OCI-LY1 (cell line): ENCODE measurements at regions not wholly inside any gene's neighbourhood (a gene's known extent, or its start where the extent isn't known, plus 50 kb on each side); places are given as distances from the start of the nearest gene placed in this dataset.

Source experiments
- H2AFZ ChIP-seq: fragments of 200-600 bp; sonication (generic), shearing (Covaris generic); 2 replicates; pipeline ENCODE4 v1.6.0; 2014; ENCODE audit warnings: antibody characterized with exemption, mild to moderate bottlenecking, low read length
- H3F3A ChIP-seq: fragments of 200-600 bp; sonication (generic), shearing (Covaris generic); 2 replicates; pipeline ENCODE4 v1.6.0; 2014; ENCODE audit warnings: mild to moderate bottlenecking, antibody characterized with exemption, low read length, moderate library complexity; ENCODE audit not compliant: insufficient read depth
- H3K27ac ChIP-seq: fragments of 200-600 bp; sonication (generic); 2 replicates; pipeline ENCODE4 v1.5.1; 2014; ENCODE audit warnings: low read length, mixed run types, mild to moderate bottlenecking, low read depth; ENCODE audit not compliant: poor library complexity, severe bottlenecking
- H3K27me3 ChIP-seq: fragments of 200-600 bp; sonication (generic); 2 replicates; pipeline ENCODE4 v1.6.0; 2014; ENCODE audit warnings: antibody characterized with exemption, mild to moderate bottlenecking, low read length, moderate library complexity; ENCODE audit not compliant: insufficient read depth
- H3K36me3 ChIP-seq: fragments of 200-600 bp; sonication (generic); 2 replicates; pipeline ENCODE4 v1.6.1; 2014; ENCODE audit warnings: mild to moderate bottlenecking, antibody characterized with exemption, low read length, moderate library complexity, mixed read lengths; ENCODE audit not compliant: insufficient read depth
- H3K4me1 ChIP-seq: fragments of 200-600 bp; sonication (generic); 2 replicates; pipeline ENCODE4 v1.5.1; 2014; ENCODE audit warnings: mild to moderate bottlenecking, low read length, moderate library complexity; ENCODE audit not compliant: insufficient read depth, severe bottlenecking
- H3K4me2 ChIP-seq: fragments of 200-600 bp; sonication (generic), shearing (Covaris generic); 2 replicates; pipeline ENCODE4 v1.6.1; 2014; ENCODE audit warnings: low read length
- H3K4me3 ChIP-seq: fragments of 200-600 bp; sonication (generic); 2 replicates; pipeline ENCODE4 v1.5.1; 2014; ENCODE audit warnings: low read length, low read depth, mild to moderate bottlenecking, mixed read lengths; ENCODE audit not compliant: poor library complexity, severe bottlenecking
- H3K79me2 ChIP-seq: fragments of 200-600 bp; shearing (Covaris generic); 2 replicates; pipeline ENCODE4 v1.6.1; 2016; ENCODE audit warnings: mixed run types, low read length, mixed read lengths; ENCODE audit not compliant: insufficient read depth
- H3K9ac ChIP-seq: fragments of 200-600 bp; sonication (generic), shearing (Covaris generic); 2 replicates; pipeline ENCODE4 v1.6.1; 2014; ENCODE audit warnings: mild to moderate bottlenecking, low read length, mixed read lengths
- H3K9me2 ChIP-seq: fragments of 200-600 bp; sonication (generic), shearing (Covaris generic); 2 replicates; pipeline ENCODE4 v1.6.1; 2014; ENCODE audit warnings: low read depth, mild to moderate bottlenecking, low read length, mixed read lengths
- H3K9me3 ChIP-seq: fragments of 200-600 bp; shearing (Covaris generic); 2 replicates; pipeline ENCODE4 v1.6.1; 2014; ENCODE audit warnings: low read length, mixed read lengths
- H4K20me1 ChIP-seq: fragments of 200-600 bp; sonication (generic), shearing (Covaris generic); 2 replicates; pipeline ENCODE4 v1.6.0; 2016; ENCODE audit warnings: mild to moderate bottlenecking, low read length; ENCODE audit not compliant: insufficient read depth
- CTCF ChIP-seq: fragments of 200-600 bp; sonication (generic), shearing (Covaris generic); IDR thresholded peaks from 2 replicates; pipeline ENCODE4 v1.5.1; 2017; ENCODE audit warnings: mild to moderate bottlenecking, antibody characterized with exemption, low read length, moderate library complexity, mixed read lengths
- EZH2 ChIP-seq: fragments of 200-600 bp; sonication (generic), shearing (Covaris generic); IDR thresholded peaks from 2 replicates; pipeline ENCODE4 v1.8.0; 2017; ENCODE audit warnings: borderline replicate concordance, mixed run types, mild to moderate bottlenecking, antibody characterized with exemption, low read length, moderate library complexity, mixed read lengths

GRCh38 chr18:70506511-70506910 lies 217.7 kb downstream of the SOCS6 start:
- H2AFZ ChIP-seq, result no peak overlapping the region

GRCh38 chr18:70503060-70503459 lies 214.2 kb downstream of the SOCS6 start:
- Histone ChIP-seq H3K79me2 (no peaks in the 10 kb centered on the region), H2AFZ (no peak overlapping the region), H3K9me3 (no peaks in the 10 kb centered on the region), H3K4me2 (no peak overlapping the region), H3K9ac (no peak overlapping the region), H4K20me1 (no peaks in the 10 kb centered on the region), H3K36me3 (no peaks in the 10 kb centered on the region), H3K4me3 (no peak overlapping the region), H3K4me1 (peaks cover 20% of the 10 kb centered on the region), H3K9me2 (no peaks in the 10 kb centered on the region), H3K27me3 (0 out of 2 replicates have a peak, but pooled peaks cover 3% of the 10 kb centered on the region), H3K27ac (no peak overlapping the region), H3F3A (no peaks in the 10 kb centered on the region)
- TF ChIP-seq EZH2, result no peak
- TF ChIP-seq CTCF, result no peak

More at GRCh38 chr18:70506511-70506910, 217.7 kb downstream of the SOCS6 start:
- Histone ChIP-seq H3K4me3 (no peak overlapping the region), H3K4me2 (no peak overlapping the region), H3K9me3 (no peaks in the 10 kb centered on the region), H3K27me3 (0 out of 2 replicates have a peak, but pooled peaks cover 3% of the 10 kb centered on the region), H3F3A (no peaks in the 10 kb centered on the region), H4K20me1 (no peaks in the 10 kb centered on the region), H3K27ac (no peak overlapping the region), H3K4me1 (no peaks in the 10 kb centered on the region), H3K36me3 (no peaks in the 10 kb centered on the region), H3K79me2 (no peaks in the 10 kb centered on the region), H3K9ac (no peak overlapping the region), H3K9me2 (no peaks in the 10 kb centered on the region)
- TF ChIP-seq EZH2 (no peak), CTCF (no peak)

- H3F3A ChIP-seq, result no peaks in the 10 kb centered on the region
- H3K36me3 ChIP-seq, result no peaks in the 10 kb centered on the region
- H3K79me2 ChIP-seq, result no peaks in the 10 kb centered on the region
- no peak overlapping the region for H3K27ac ChIP-seq
- H4K20me1 ChIP-seq, result no peaks in the 10 kb centered on the region
- no peaks in the 10 kb centered on the region for H3K9me3 ChIP-seq
- no peaks in the 10 kb centered on the region for H3K27me3 ChIP-seq
- H3K9me2 ChIP-seq, result no peaks in the 10 kb centered on the region
- no peak overlapping the region for H3K9ac ChIP-seq
- no peak overlapping the region for H2AFZ ChIP-seq
- TF ChIP-seq EZH2 (no peak), CTCF (no peak)
- peaks cover 20% of the 10 kb centered on the region for H3K4me1 ChIP-seq
- H3K4me3 ChIP-seq, result no peak overlapping the region
- H3K4me2 ChIP-seq, result no peak overlapping the region
Observed at GRCh38 chr18:70501358-70501757, 212.5 kb downstream of the SOCS6 start.
